Psoas muscle (tissue), 7 donors: ENCODE measurements at regions not wholly inside any gene's neighbourhood (a gene's known extent, or its start where the extent isn't known, plus 50 kb on each side); places are given as distances from the start of the nearest gene placed in this dataset.

ENCODE experiments used
- ATAC-seq, 4 donors: fragments of 200-7000 bp; cut with Tn5 transposase; one replicate each; pipeline ENCODE4 v1.9.1; 2020; ENCODE audit warnings: moderate library complexity in 3 of 4, mild to moderate bottlenecking in 2 of 4
- DNase-seq, 2 donors: peaks; one replicate each; pipeline ENCODE4 v3.0.0-alpha.2; 2020
- H3K27ac ChIP-seq: fragments of 200-600 bp; one replicate; pipeline ENCODE4 v1.8.0; 2022
- H3K27me3 ChIP-seq, 3 donors: fragments of 200-600 bp in 1 of 3; one replicate each; pipeline versions ENCODE4 v1.6.1 to v1.8.0; 2013 to 2022; ENCODE audit warnings: low read length in 2 of 3, mild to moderate bottlenecking in 2 of 3, moderate library complexity in 1 of 3; ENCODE audit not compliant: insufficient read depth in 3 of 3
- H3K36me3 ChIP-seq, 2 donors: fragments of 200-600 bp in 1 of 2; one replicate each; pipeline versions ENCODE4 v1.6.1 to v1.8.0; 2013 to 2022; ENCODE audit warnings: low read depth in 1 of 2, mild to moderate bottlenecking in 1 of 2, moderate library complexity in 1 of 2; ENCODE audit not compliant: insufficient read depth in 1 of 2
- H3K4me1 ChIP-seq: fragments of 200-600 bp; one replicate; pipeline ENCODE4 v1.8.0; 2022
- H3K4me3 ChIP-seq: fragments of 200-600 bp; one replicate; pipeline ENCODE4 v1.8.0; 2022; ENCODE audit warnings: mild to moderate bottlenecking
- H3K9me3 ChIP-seq: fragments of 200-600 bp; one replicate; pipeline ENCODE4 v1.8.0; 2022
- WGBS, 3 donors: extraction: QIAGEN DNeasy Blood & Tissue Kit; methylation state at CpG; one replicate each; pipeline versions ENCODE4 v1.1.6 to v1.1.7; 2013; 5-methylcytosine and 5-hydroxymethylcytosine counted together
- intact Hi-C, 2 donors: fragments of 100-400 bp; cut with DNase I; formaldehyde crosslinking; loops; one replicate each; pipeline versions ENCODE4 v1.11.0 to v1.14.2; 2022
- TF ChIP-seq, protein P1 (sequence below): fragments of 200-600 bp; IDR thresholded peaks from one replicate; pipeline ENCODE4 v1.8.0; 2022; ENCODE audit warnings: antibody characterized with exemption
- donor health status: healthy with polysubstance abuse.
- donor health status: DM: no; HTN: no; CAD: no; lungs with moderate emphysema.
- donor health status: Bipolar disorder and iron deficiency.
- donor health status: healthy.
- donor health status: DM: yes; HTN: yes; CAD: no.
- donor health status: DM: no; HTN: no; CAD: no.
- donor health status: DM: yes; HTN: yes; CAD: no.

DNA sequence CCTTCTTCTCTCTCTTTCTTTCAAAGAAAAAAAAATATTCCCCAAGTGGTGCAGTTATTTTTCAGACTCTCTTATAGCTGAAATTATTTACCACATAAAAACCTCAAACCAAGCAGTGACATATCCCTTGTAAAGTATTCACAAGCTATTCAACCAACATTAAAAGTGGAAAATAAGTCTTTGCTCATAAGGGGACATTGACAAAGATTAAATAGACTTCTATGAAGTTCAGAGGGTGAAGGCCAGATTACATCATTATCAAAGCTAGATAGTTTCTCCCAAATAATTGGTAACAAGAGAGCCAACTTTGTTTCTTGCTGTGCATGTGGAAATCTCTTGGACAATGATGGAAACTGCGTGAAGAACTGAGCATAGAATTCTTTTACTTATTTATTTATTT, 379.8 kb upstream of the RSPO3 start:
- no peak for DNase-seq
- Histone ChIP-seq H3K36me3 (no peaks in the 10 kb centered on the region), H3K9me3 (no peaks in the 10 kb centered on the region), H3K4me1 (no peaks in the 10 kb centered on the region), H3K27ac (no peak overlapping the region), H3K4me3 (no peak overlapping the region), H3K27me3 (no peaks in the 10 kb centered on the region)
- 49 to 69% (median 59%) methylated on average over 1 of the region's 1 CpG for WGBS, 3 donors
- TF ChIP-seq, protein P1, sequence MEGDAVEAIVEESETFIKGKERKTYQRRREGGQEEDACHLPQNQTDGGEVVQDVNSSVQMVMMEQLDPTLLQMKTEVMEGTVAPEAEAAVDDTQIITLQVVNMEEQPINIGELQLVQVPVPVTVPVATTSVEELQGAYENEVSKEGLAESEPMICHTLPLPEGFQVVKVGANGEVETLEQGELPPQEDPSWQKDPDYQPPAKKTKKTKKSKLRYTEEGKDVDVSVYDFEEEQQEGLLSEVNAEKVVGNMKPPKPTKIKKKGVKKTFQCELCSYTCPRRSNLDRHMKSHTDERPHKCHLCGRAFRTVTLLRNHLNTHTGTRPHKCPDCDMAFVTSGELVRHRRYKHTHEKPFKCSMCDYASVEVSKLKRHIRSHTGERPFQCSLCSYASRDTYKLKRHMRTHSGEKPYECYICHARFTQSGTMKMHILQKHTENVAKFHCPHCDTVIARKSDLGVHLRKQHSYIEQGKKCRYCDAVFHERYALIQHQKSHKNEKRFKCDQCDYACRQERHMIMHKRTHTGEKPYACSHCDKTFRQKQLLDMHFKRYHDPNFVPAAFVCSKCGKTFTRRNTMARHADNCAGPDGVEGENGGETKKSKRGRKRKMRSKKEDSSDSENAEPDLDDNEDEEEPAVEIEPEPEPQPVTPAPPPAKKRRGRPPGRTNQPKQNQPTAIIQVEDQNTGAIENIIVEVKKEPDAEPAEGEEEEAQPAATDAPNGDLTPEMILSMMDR, result no peak
- intact Hi-C loops, result no loop called here
- no peak for ATAC-seq

DNA sequence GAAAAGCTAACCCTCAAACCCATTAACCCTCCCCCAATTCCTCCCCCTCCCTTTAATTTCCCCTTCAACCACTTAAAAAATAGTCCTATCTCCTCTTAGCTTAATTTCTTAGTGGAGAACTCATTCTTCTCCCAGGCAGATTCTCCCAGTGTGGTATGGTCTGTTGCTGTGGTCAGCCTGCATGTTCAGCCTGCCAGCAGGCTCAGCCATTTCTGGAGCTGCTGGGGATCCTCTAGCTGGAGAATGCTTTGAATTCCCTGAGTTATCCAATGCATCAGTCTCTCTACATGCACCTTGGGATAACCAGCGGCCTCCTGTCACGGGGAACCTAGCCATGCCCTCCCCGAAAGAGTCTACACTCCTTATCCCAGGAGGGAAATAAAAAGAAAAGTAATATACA, 375.4 kb upstream of the RSPO3 start:
- intact Hi-C loops, result no loop called here
- H3K9me3 ChIP-seq, result no peaks in the 10 kb centered on the region
- WGBS, 3 donors, result 44 to 84% (median 75%) methylated on average over 3 of the region's 3 CpGs
- DNase-seq (no peak), ATAC-seq (no peak)
- no peak overlapping the region for H3K4me3 ChIP-seq
- TF ChIP-seq, protein P1, result no peak
- no peaks in the 10 kb centered on the region for H3K36me3 ChIP-seq
- H3K4me1 ChIP-seq, result no peaks in the 10 kb centered on the region
- no peak overlapping the region for H3K27ac ChIP-seq
- H3K27me3 ChIP-seq, result no peaks in the 10 kb centered on the region

DNA sequence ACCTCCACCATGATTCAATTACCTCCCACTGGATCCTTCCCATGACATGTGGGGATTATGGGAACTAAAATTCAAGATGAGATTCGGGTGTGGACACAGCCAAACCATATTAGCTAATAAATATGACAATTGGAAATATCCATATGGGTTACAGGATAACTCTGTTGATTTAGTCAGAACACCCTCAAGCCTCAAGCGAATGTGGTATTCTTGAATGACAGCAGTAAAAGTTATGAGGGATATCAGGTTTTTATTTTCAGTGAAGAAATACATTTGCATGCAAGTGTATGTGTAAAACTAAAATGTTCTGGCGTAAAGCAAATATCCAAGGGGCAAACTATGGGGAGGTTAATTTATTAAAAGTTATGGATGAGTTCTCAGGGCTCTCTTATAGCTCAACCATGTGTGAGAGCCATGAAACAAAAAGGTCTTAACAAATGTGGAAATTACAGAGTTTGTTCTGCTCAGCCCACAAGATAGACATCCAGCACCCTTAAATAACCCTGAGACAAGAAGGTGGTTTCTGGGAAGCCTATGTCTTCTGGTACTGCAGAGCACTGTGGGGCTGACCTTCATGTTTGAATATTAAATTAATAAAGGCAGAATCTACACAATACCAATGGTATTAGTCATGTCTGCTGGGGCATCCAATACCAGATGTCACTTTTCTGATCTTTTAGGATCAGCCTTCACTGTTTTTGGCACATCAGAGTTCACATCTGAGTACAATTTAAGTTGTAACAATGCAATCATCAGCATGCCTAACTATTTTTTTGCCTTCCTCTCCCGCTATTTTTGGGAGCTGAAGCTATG, 370.5 kb upstream of the RSPO3 start:
- H3K27ac ChIP-seq, result no peak overlapping the region
- H3K27me3 ChIP-seq, result no peaks in the 10 kb centered on the region
- no peak for ATAC-seq
- H3K4me3 ChIP-seq, result no peak overlapping the region
- H3K4me1 ChIP-seq, result no peaks in the 10 kb centered on the region
- intact Hi-C loops, result no loop called here
- no peaks in the 10 kb centered on the region for H3K9me3 ChIP-seq
- no peaks in the 10 kb centered on the region for H3K36me3 ChIP-seq
- TF ChIP-seq, protein P1, result no peak
- DNase-seq, result no peak
- 65 to 74% (median 73%) methylated on average over 4 of the region's 4 CpGs for WGBS, 3 donors

DNA sequence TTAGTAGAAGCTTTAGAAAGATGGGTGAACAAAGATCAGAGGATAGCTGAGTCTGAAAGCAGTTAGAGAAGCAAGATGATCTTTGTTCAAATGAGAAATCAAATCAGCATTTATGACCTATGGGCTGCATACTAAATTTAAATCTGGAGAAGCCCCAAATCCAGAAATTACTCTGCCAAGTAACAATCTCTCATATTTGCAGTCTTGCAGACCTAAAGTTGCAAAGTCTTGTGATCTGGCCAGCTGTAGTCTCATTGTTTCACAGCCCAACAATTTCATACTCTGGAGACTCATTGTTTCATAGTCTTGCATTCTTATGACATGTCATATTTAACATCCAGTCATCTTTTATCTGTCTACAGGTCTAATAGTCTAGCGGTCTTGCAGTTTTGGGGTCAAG, 364.9 kb upstream of the RSPO3 start:
- Histone ChIP-seq H3K4me3 (no peak overlapping the region), H3K27me3 (no peaks in the 10 kb centered on the region), H3K27ac (no peak overlapping the region), H3K9me3 (no peaks in the 10 kb centered on the region), H3K4me1 (no peaks in the 10 kb centered on the region), H3K36me3 (no peaks in the 10 kb centered on the region)
- intact Hi-C loops, result no loop called here
- DNase-seq (no peak), ATAC-seq (no peak)
- TF ChIP-seq, protein P1, result no peak
- 54 to 66% (median 56%) methylated on average over 1 of the region's 1 CpG for WGBS, 3 donors

DNA sequence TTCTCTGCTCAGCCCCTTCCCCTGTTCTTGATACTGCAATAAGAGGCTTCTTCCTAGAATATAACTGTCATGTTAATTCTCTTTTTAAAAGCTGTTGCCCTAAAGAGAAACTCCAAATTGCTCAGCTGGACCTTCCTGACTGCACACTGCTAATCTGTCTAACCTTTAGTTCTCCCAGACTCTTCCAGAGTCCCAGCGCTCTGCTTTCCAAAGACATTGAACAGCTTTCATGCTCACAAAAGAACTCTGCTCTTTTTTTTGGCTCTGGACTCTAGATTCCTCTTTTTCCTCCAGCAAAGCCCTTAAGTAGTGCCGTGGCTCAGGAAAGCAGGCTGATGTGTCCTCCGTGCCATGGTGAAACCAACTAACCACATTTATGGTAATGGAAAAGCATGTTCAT, 356.6 kb upstream of the RSPO3 start:
- ATAC-seq, result no peak
- Histone ChIP-seq H3K27me3 (no peaks in the 10 kb centered on the region), H3K4me3 (no peak overlapping the region), H3K4me1 (no peaks in the 10 kb centered on the region), H3K36me3 (no peaks in the 10 kb centered on the region), H3K9me3 (no peaks in the 10 kb centered on the region), H3K27ac (no peak overlapping the region)
- TF ChIP-seq, protein P1, result no peak
- DNase-seq, result no peak
- intact Hi-C loops, result no loop called here
- WGBS, 3 donors, result 70 to 73% (median 71%) methylated on average over 3 of the region's 3 CpGs
